Kidney epithelial cell (primary cell): ENCODE measurements at regions not wholly inside any gene's neighbourhood (a gene's known extent, or its start where the extent isn't known, plus 50 kb on each side); places are given as distances from the start of the nearest gene placed in this dataset.

Source experiments
- DNase-seq: peaks from one replicate; pipeline ENCODE4 v3.0.0-alpha.2; 2010; ENCODE audit warnings: low read depth
- H3K27me3 ChIP-seq: 2 replicates; pipeline ENCODE4 v1.6.0; 2011; ENCODE audit warnings: low read length; ENCODE audit not compliant: control insufficient read depth, insufficient read depth
- H3K36me3 ChIP-seq: 2 replicates; pipeline ENCODE4 v1.5.1; 2011; ENCODE audit warnings: low read length; ENCODE audit not compliant: control insufficient read depth, insufficient read depth
- H3K4me3 ChIP-seq: 2 replicates; pipeline ENCODE4 v1.5.1; 2011; ENCODE audit warnings: low read depth, mild to moderate bottlenecking, control low read depth, low read length
- TF ChIP-seq, protein P1 (sequence below): IDR thresholded peaks from 2 replicates; pipeline ENCODE4 v1.5.1; 2011; ENCODE audit warnings: mild to moderate bottlenecking, moderate library complexity, low read length, control low read depth, inconsistent platforms; ENCODE audit not compliant: insufficient read depth, poor library complexity, severe bottlenecking

GRCh38 chr2:145254291-145254690 is 734.4 kb upstream of the ZEB2 start:
- no peak for DNase-seq
- Histone ChIP-seq H3K36me3 (no peaks in the 10 kb centered on the region), H3K27me3 (no peaks in the 10 kb centered on the region), H3K4me3 (no peak overlapping the region)
- TF ChIP-seq, protein P1, sequence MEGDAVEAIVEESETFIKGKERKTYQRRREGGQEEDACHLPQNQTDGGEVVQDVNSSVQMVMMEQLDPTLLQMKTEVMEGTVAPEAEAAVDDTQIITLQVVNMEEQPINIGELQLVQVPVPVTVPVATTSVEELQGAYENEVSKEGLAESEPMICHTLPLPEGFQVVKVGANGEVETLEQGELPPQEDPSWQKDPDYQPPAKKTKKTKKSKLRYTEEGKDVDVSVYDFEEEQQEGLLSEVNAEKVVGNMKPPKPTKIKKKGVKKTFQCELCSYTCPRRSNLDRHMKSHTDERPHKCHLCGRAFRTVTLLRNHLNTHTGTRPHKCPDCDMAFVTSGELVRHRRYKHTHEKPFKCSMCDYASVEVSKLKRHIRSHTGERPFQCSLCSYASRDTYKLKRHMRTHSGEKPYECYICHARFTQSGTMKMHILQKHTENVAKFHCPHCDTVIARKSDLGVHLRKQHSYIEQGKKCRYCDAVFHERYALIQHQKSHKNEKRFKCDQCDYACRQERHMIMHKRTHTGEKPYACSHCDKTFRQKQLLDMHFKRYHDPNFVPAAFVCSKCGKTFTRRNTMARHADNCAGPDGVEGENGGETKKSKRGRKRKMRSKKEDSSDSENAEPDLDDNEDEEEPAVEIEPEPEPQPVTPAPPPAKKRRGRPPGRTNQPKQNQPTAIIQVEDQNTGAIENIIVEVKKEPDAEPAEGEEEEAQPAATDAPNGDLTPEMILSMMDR, result no peak

- TF ChIP-seq, protein P1, result no peak
- Histone ChIP-seq H3K4me3 (no peak overlapping the region), H3K36me3 (no peaks in the 10 kb centered on the region), H3K27me3 (no peaks in the 10 kb centered on the region)
- DNase-seq, result no peak
Observed at GRCh38 chr2:145253492-145253891, 733.6 kb upstream of the ZEB2 start.

GRCh38 chr2:145245268-145245870 is 725.5 kb upstream of the ZEB2 start:
- Histone ChIP-seq H3K36me3 (no peaks in the 10 kb centered on the region), H3K27me3 (no peaks in the 10 kb centered on the region), H3K4me3 (no peak overlapping the region)
- no peak for DNase-seq
- TF ChIP-seq, protein P1, result no peak

DNA sequence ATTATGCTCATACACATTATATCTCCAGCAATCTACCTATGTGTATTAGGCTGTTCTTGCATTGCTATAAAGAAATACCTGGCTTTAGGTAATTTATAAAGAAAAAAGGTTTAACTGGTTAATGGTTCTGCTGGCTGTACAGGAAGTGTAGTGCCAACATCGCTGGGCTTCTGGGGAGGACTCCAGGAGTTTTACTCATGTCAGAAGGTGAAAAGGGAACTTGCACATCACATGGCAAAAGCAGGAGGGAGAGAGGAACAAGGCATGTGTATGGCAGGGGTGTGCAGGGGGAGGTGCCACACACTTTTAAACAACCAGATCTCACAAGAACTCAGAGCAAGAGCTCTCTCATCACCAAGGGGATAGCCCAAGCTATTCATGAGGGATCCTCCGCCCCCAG is 715.4 kb upstream of the ZEB2 start:
- TF ChIP-seq, protein P1, result no peak
- Histone ChIP-seq H3K4me3 (no peak overlapping the region), H3K36me3 (no peaks in the 10 kb centered on the region), H3K27me3 (no peaks in the 10 kb centered on the region)
- no peak for DNase-seq

DNA sequence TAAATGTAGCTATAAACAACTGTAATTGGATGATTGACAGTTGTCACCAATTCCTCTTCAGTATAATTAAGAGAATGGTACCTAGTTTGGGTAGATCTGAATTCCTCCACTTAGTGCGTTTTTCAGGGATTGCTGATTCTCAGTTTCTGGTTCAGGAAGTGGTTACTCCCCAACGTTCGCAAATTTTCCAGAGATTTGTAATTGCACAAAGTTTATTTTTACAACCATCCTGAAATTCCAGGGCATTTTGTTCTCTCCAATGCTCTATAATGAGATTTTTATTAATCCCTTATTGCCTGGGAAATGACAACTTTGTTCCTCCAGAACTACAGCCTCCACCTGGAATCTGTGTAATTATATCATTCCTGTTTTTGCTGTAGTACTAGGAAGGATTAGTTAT is 710.6 kb upstream of the ZEB2 start:
- Histone ChIP-seq H3K4me3 (no peak overlapping the region), H3K36me3 (no peaks in the 10 kb centered on the region), H3K27me3 (no peaks in the 10 kb centered on the region)
- TF ChIP-seq, protein P1, result no peak
- DNase-seq, result no peak

DNA sequence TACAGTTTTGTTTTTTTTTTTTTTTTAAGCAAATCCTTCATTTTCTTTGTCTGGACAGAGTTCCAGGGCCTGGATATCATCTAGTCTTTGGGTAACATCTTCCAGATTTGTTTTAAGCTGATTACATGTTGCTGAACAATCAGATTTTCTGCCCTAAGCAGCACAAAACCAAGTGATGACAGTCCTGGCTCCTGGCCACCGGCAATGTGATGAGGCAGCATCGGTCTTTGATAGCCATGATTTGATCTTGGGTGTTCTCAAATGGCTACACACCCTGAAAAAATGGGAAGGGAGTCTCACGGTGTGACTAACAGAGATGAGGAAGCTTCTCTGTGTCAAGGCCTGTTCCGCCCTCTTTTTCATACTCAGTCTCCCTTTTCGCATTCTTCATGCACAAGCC is 708.6 kb upstream of the ZEB2 start:
- DNase-seq, result no peak
- no peaks in the 10 kb centered on the region for H3K27me3 ChIP-seq
- TF ChIP-seq, protein P1, result no peak

More for the DNA sequence above, 708.6 kb upstream of the ZEB2 start:
- no peak overlapping the region for H3K4me3 ChIP-seq
- no peaks in the 10 kb centered on the region for H3K36me3 ChIP-seq
